ENCODE measurements at regions not wholly inside any gene's neighbourhood (a gene's known extent, or its start where the extent isn't known, plus 50 kb on each side); places are given as distances from the start of the nearest gene placed in this dataset.

GRCh38 chrX:97700547-97700946 is 816.8 kb downstream of the RPA4 start:
- no peak for DNase-seq (ENCODE audit: low read depth in 6 of 9, low spot score in 9 of 9)
- no peaks in the 10 kb centered on the region for H3K4me1 ChIP-seq (ENCODE audit: control insufficient read depth in 2 of 2, insufficient read depth in 2 of 2, low read length in 2 of 2)
- no peak overlapping the region for H3K27ac ChIP-seq (ENCODE audit: low read depth in 1 of 2, low read length in 1 of 2)
- H3K9me3 ChIP-seq (ENCODE audit: control insufficient read depth in 2 of 2, insufficient read depth in 1 of 2, low read length in 1 of 2), result no peaks in the 10 kb centered on the region
- H3K36me3 ChIP-seq (ENCODE audit: control insufficient read depth in 2 of 2, insufficient read depth in 2 of 2, low read length in 1 of 2), result no peaks in the 10 kb centered on the region
- 94% methylated on average over 2 of the region's 2 CpGs for WGBS
- H3K4me3 ChIP-seq (ENCODE audit: low read length in 2 of 2), result no peak overlapping the region
- no peaks in the 10 kb centered on the region for H3K27me3 ChIP-seq (ENCODE audit: control insufficient read depth in 2 of 2, insufficient read depth in 1 of 2, low read length in 1 of 2)

- no peaks in the 10 kb centered on the region for H3K27me3 ChIP-seq (ENCODE audit: control insufficient read depth in 2 of 2, insufficient read depth in 1 of 2, low read length in 1 of 2)
- H3K27ac ChIP-seq (ENCODE audit: low read depth in 1 of 2, low read length in 1 of 2), result no peak overlapping the region
- H3K9me3 ChIP-seq (ENCODE audit: control insufficient read depth in 2 of 2, insufficient read depth in 1 of 2, low read length in 1 of 2), result no peaks in the 10 kb centered on the region
- H3K36me3 ChIP-seq (ENCODE audit: control insufficient read depth in 2 of 2, insufficient read depth in 2 of 2, low read length in 1 of 2), result no peaks in the 10 kb centered on the region
- no peaks in the 10 kb centered on the region for H3K4me1 ChIP-seq (ENCODE audit: control insufficient read depth in 2 of 2, insufficient read depth in 2 of 2, low read length in 2 of 2)
- no peak overlapping the region for H3K4me3 ChIP-seq (ENCODE audit: low read length in 2 of 2)
- 97% methylated on average over 6 of the region's 6 CpGs for WGBS
- no peak for DNase-seq (ENCODE audit: low read depth in 6 of 9, low spot score in 9 of 9)
Observed at GRCh38 chrX:97704474-97704873, 820.8 kb downstream of the RPA4 start.

- no peaks in the 10 kb centered on the region for H3K4me1 ChIP-seq (ENCODE audit: control insufficient read depth in 2 of 2, insufficient read depth in 2 of 2, low read length in 2 of 2)
- no peaks in the 10 kb centered on the region for H3K9me3 ChIP-seq (ENCODE audit: control insufficient read depth in 2 of 2, insufficient read depth in 1 of 2, low read length in 1 of 2)
- H3K27me3 ChIP-seq (ENCODE audit: control insufficient read depth in 2 of 2, insufficient read depth in 1 of 2, low read length in 1 of 2), result no peaks in the 10 kb centered on the region
- H3K36me3 ChIP-seq (ENCODE audit: control insufficient read depth in 2 of 2, insufficient read depth in 2 of 2, low read length in 1 of 2), result no peaks in the 10 kb centered on the region
- DNase-seq (ENCODE audit: low read depth in 6 of 9, low spot score in 9 of 9), result no peak
- 83% methylated on average over 1 of the region's 1 CpG for WGBS
- H3K4me3 ChIP-seq (ENCODE audit: low read length in 2 of 2), result no peak overlapping the region
- no peak overlapping the region for H3K27ac ChIP-seq (ENCODE audit: low read depth in 1 of 2, low read length in 1 of 2)
Observed at GRCh38 chrX:97704881-97705280, 821.2 kb downstream of the RPA4 start.

GRCh38 chrX:97705936-97706335 is 822.2 kb downstream of the RPA4 start:
- H3K27me3 ChIP-seq (ENCODE audit: control insufficient read depth in 2 of 2, insufficient read depth in 1 of 2, low read length in 1 of 2), result no peaks in the 10 kb centered on the region
- no peaks in the 10 kb centered on the region for H3K36me3 ChIP-seq (ENCODE audit: control insufficient read depth in 2 of 2, insufficient read depth in 2 of 2, low read length in 1 of 2)
- no peak for DNase-seq (ENCODE audit: low read depth in 6 of 9, low spot score in 9 of 9)
- no peaks in the 10 kb centered on the region for H3K9me3 ChIP-seq (ENCODE audit: control insufficient read depth in 2 of 2, insufficient read depth in 1 of 2, low read length in 1 of 2)
- no peaks in the 10 kb centered on the region for H3K4me1 ChIP-seq (ENCODE audit: control insufficient read depth in 2 of 2, insufficient read depth in 2 of 2, low read length in 2 of 2)
- H3K27ac ChIP-seq (ENCODE audit: low read depth in 1 of 2, low read length in 1 of 2), result no peak overlapping the region
- no peak overlapping the region for H3K4me3 ChIP-seq (ENCODE audit: low read length in 2 of 2)
- 89% methylated on average over 2 of the region's 2 CpGs for WGBS

GRCh38 chrX:97714072-97714471 is 830.4 kb downstream of the RPA4 start:
- Histone ChIP-seq H3K27ac (ENCODE audit: low read depth in 1 of 2, low read length in 1 of 2) (no peak overlapping the region), H3K36me3 (ENCODE audit: control insufficient read depth in 2 of 2, insufficient read depth in 2 of 2, low read length in 1 of 2) (no peaks in the 10 kb centered on the region), H3K9me3 (ENCODE audit: control insufficient read depth in 2 of 2, insufficient read depth in 1 of 2, low read length in 1 of 2) (no peaks in the 10 kb centered on the region), H3K27me3 (ENCODE audit: control insufficient read depth in 2 of 2, insufficient read depth in 1 of 2, low read length in 1 of 2) (no peaks in the 10 kb centered on the region), H3K4me1 (ENCODE audit: control insufficient read depth in 2 of 2, insufficient read depth in 2 of 2, low read length in 2 of 2) (no peaks in the 10 kb centered on the region), H3K4me3 (ENCODE audit: low read length in 2 of 2) (no peak overlapping the region)
- DNase-seq (ENCODE audit: low read depth in 6 of 9, low spot score in 9 of 9), result no peak

GRCh38 chrX:97728215-97728614 is 844.5 kb downstream of the RPA4 start:
- Histone ChIP-seq H3K36me3 (ENCODE audit: control insufficient read depth in 2 of 2, insufficient read depth in 2 of 2, low read length in 1 of 2) (no peaks in the 10 kb centered on the region), H3K9me3 (ENCODE audit: control insufficient read depth in 2 of 2, insufficient read depth in 1 of 2, low read length in 1 of 2) (no peaks in the 10 kb centered on the region), H3K4me3 (ENCODE audit: low read length in 2 of 2) (no peak overlapping the region), H3K27me3 (ENCODE audit: control insufficient read depth in 2 of 2, insufficient read depth in 1 of 2, low read length in 1 of 2) (no peaks in the 10 kb centered on the region), H3K4me1 (ENCODE audit: control insufficient read depth in 2 of 2, insufficient read depth in 2 of 2, low read length in 2 of 2) (no peaks in the 10 kb centered on the region), H3K27ac (ENCODE audit: low read depth in 1 of 2, low read length in 1 of 2) (no peak overlapping the region)
- WGBS, result 89% methylated on average over 2 of the region's 2 CpGs
- DNase-seq (ENCODE audit: low read depth in 6 of 9, low spot score in 9 of 9), result no peak

GRCh38 chrX:97740044-97740443 is 856.3 kb downstream of the RPA4 start:
- H3K27me3 ChIP-seq (ENCODE audit: control insufficient read depth in 2 of 2, insufficient read depth in 1 of 2, low read length in 1 of 2), result no peaks in the 10 kb centered on the region
- no peaks in the 10 kb centered on the region for H3K9me3 ChIP-seq (ENCODE audit: control insufficient read depth in 2 of 2, insufficient read depth in 1 of 2, low read length in 1 of 2)
- DNase-seq (ENCODE audit: low read depth in 6 of 9, low spot score in 9 of 9), result no peak
- no peak overlapping the region for H3K4me3 ChIP-seq (ENCODE audit: low read length in 2 of 2)
- no peaks in the 10 kb centered on the region for H3K36me3 ChIP-seq (ENCODE audit: control insufficient read depth in 2 of 2, insufficient read depth in 2 of 2, low read length in 1 of 2)
- no peak overlapping the region for H3K27ac ChIP-seq (ENCODE audit: low read depth in 1 of 2, low read length in 1 of 2)
- no peaks in the 10 kb centered on the region for H3K4me1 ChIP-seq (ENCODE audit: control insufficient read depth in 2 of 2, insufficient read depth in 2 of 2, low read length in 2 of 2)

GRCh38 chrX:97740886-97741285 is 857.2 kb downstream of the RPA4 start:
- 88% methylated on average over 1 of the region's 1 CpG for WGBS
- no peak overlapping the region for H3K4me3 ChIP-seq (ENCODE audit: low read length in 2 of 2)
- no peaks in the 10 kb centered on the region for H3K9me3 ChIP-seq (ENCODE audit: control insufficient read depth in 2 of 2, insufficient read depth in 1 of 2, low read length in 1 of 2)
- no peak overlapping the region for H3K27ac ChIP-seq (ENCODE audit: low read depth in 1 of 2, low read length in 1 of 2)
- H3K36me3 ChIP-seq (ENCODE audit: control insufficient read depth in 2 of 2, insufficient read depth in 2 of 2, low read length in 1 of 2), result no peaks in the 10 kb centered on the region
- no peaks in the 10 kb centered on the region for H3K27me3 ChIP-seq (ENCODE audit: control insufficient read depth in 2 of 2, insufficient read depth in 1 of 2, low read length in 1 of 2)
- H3K4me1 ChIP-seq (ENCODE audit: control insufficient read depth in 2 of 2, insufficient read depth in 2 of 2, low read length in 2 of 2), result no peaks in the 10 kb centered on the region
- DNase-seq (ENCODE audit: low read depth in 6 of 9, low spot score in 9 of 9), result no peak

- H3K36me3 ChIP-seq (ENCODE audit: control insufficient read depth in 2 of 2, insufficient read depth in 2 of 2, low read length in 1 of 2), result no peaks in the 10 kb centered on the region
- no peak for DNase-seq (ENCODE audit: low read depth in 6 of 9, low spot score in 9 of 9)
- H3K27me3 ChIP-seq (ENCODE audit: control insufficient read depth in 2 of 2, insufficient read depth in 1 of 2, low read length in 1 of 2), result no peaks in the 10 kb centered on the region
- H3K4me3 ChIP-seq (ENCODE audit: low read length in 2 of 2), result no peak overlapping the region
- H3K27ac ChIP-seq (ENCODE audit: low read depth in 1 of 2, low read length in 1 of 2), result no peak overlapping the region
- WGBS, result 89% methylated on average over 3 of the region's 3 CpGs
- H3K4me1 ChIP-seq (ENCODE audit: control insufficient read depth in 2 of 2, insufficient read depth in 2 of 2, low read length in 2 of 2), result no peaks in the 10 kb centered on the region
- H3K9me3 ChIP-seq (ENCODE audit: control insufficient read depth in 2 of 2, insufficient read depth in 1 of 2, low read length in 1 of 2), result no peaks in the 10 kb centered on the region
Observed at GRCh38 chrX:97743014-97743413, 859.3 kb downstream of the RPA4 start.

- WGBS, result 76% methylated on average over 7 of the region's 7 CpGs
- H3K9me3 ChIP-seq (ENCODE audit: control insufficient read depth in 2 of 2, insufficient read depth in 1 of 2, low read length in 1 of 2), result no peaks in the 10 kb centered on the region
- H3K4me3 ChIP-seq (ENCODE audit: low read length in 2 of 2), result no peak overlapping the region
- no peak for DNase-seq (ENCODE audit: low read depth in 6 of 9, low spot score in 9 of 9)
- H3K27ac ChIP-seq (ENCODE audit: low read depth in 1 of 2, low read length in 1 of 2), result no peak overlapping the region
- H3K4me1 ChIP-seq (ENCODE audit: control insufficient read depth in 2 of 2, insufficient read depth in 2 of 2, low read length in 2 of 2), result no peaks in the 10 kb centered on the region
- H3K27me3 ChIP-seq (ENCODE audit: control insufficient read depth in 2 of 2, insufficient read depth in 1 of 2, low read length in 1 of 2), result no peaks in the 10 kb centered on the region
- no peaks in the 10 kb centered on the region for H3K36me3 ChIP-seq (ENCODE audit: control insufficient read depth in 2 of 2, insufficient read depth in 2 of 2, low read length in 1 of 2)
Observed at GRCh38 chrX:97747346-97747745, 863.6 kb downstream of the RPA4 start.
